HEK293T (cell line): ENCODE measurements at regions not wholly inside any gene's neighbourhood (a gene's known extent, or its start where the extent isn't known, plus 50 kb on each side); places are given as distances from the start of the nearest gene placed in this dataset.

Experiments used
- FOXM1 ChIP-seq: fragments of 450-650 bp; IDR thresholded peaks from 2 replicates; pipeline ENCODE4 v1.6.1; 2017; ENCODE audit warnings: mild to moderate bottlenecking, borderline replicate concordance
- LEF1 ChIP-seq: fragments of 450-650 bp; IDR thresholded peaks from 2 replicates; pipeline ENCODE4 v1.6.1; 2017; ENCODE audit warnings: mild to moderate bottlenecking, borderline replicate concordance
- ZNF384 ChIP-seq: fragments of 450-650 bp; IDR thresholded peaks from 2 replicates; pipeline ENCODE4 v1.6.1; 2016
- TF ChIP-seq, protein P1 (sequence below): fragments of 450-650 bp; IDR thresholded peaks from 2 replicates; pipeline ENCODE4 v1.6.1; 2016

DNA sequence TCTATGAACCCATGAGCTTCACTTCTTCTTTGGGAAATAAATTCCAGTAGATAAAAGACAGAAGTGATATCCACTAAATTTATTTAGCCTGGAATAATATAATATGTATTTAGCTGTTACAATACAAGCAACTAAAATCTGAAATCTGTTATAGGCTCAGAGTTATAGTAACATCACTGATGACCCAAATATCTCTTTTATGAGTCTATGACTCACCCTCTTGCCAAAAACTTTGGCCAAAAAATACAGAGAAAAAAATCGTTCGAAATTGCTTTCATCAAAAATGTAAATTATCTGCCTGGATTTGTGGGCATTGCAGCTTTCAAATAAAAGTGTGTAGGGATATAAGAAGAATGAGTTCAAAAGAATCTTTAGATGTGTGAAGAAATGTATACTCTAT, 89.4 kb upstream of the DKK2 start:
- TF ChIP-seq, protein P1, sequence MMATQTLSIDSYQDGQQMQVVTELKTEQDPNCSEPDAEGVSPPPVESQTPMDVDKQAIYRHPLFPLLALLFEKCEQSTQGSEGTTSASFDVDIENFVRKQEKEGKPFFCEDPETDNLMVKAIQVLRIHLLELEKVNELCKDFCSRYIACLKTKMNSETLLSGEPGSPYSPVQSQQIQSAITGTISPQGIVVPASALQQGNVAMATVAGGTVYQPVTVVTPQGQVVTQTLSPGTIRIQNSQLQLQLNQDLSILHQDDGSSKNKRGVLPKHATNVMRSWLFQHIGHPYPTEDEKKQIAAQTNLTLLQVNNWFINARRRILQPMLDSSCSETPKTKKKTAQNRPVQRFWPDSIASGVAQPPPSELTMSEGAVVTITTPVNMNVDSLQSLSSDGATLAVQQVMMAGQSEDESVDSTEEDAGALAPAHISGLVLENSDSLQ: no peak
- TF ChIP-seq LEF1 (no peak), ZNF384 (no peak), FOXM1 (no peak)
